ENCODE measurements at regions not wholly inside any gene's neighbourhood (a gene's known extent, or its start where the extent isn't known, plus 50 kb on each side); places are given as distances from the start of the nearest gene placed in this dataset.

DNA sequence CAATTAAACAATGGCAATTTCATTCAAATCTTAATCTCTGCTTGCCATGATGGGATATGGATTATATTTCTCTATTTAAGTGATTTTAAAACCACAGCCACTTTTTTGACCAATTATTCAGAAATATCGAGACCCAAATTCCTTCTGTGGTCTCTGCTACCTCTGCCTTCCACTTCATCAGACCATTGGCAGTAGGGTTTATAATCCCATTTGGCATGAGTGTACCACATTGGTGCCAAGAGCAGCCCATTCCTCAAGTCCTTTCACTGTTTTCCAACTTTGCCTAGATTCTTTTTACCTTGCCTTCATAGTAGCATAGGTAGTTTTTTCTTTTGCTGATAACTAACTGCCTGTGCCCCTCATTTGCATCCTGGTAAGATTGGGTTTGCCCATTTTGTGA is 319.9 kb downstream of the ARL4A start:
- H3K27ac ChIP-seq = no peak overlapping the region

DNA sequence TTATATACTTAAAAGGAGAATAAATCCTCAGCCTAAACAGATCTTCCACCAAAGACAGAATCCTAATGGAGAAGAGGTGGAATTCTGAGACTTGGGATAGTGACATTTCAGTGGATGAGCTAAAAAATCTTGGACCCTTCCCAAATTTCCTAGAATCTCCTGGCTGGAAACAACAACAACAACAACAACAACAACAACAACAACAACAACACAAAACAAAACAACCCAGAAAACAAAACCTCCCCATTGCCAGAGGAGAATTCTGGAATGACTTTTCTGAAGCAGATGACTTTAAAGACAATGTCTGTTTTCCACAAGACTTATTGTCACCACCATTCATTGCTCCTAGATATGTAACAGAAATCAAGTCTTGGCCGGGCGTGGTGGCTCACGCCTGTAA is 322.1 kb downstream of the ARL4A start:
- no peak overlapping the region for H3K27ac ChIP-seq
- TF ChIP-seq, protein P1, sequence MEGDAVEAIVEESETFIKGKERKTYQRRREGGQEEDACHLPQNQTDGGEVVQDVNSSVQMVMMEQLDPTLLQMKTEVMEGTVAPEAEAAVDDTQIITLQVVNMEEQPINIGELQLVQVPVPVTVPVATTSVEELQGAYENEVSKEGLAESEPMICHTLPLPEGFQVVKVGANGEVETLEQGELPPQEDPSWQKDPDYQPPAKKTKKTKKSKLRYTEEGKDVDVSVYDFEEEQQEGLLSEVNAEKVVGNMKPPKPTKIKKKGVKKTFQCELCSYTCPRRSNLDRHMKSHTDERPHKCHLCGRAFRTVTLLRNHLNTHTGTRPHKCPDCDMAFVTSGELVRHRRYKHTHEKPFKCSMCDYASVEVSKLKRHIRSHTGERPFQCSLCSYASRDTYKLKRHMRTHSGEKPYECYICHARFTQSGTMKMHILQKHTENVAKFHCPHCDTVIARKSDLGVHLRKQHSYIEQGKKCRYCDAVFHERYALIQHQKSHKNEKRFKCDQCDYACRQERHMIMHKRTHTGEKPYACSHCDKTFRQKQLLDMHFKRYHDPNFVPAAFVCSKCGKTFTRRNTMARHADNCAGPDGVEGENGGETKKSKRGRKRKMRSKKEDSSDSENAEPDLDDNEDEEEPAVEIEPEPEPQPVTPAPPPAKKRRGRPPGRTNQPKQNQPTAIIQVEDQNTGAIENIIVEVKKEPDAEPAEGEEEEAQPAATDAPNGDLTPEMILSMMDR (IDR thresholded peaks at IDR 0.05) = no peak
- no peak for TF ChIP-seq ZFX (IDR thresholded peaks at IDR 0.05; ENCODE audit: borderline replicate concordance)

More for the DNA sequence above, 319.9 kb downstream of the ARL4A start:
- no peak for TF ChIP-seq ZFX (IDR thresholded peaks at IDR 0.05; ENCODE audit: borderline replicate concordance)
- TF ChIP-seq, protein P1 (IDR thresholded peaks at IDR 0.05) = no peak

DNA sequence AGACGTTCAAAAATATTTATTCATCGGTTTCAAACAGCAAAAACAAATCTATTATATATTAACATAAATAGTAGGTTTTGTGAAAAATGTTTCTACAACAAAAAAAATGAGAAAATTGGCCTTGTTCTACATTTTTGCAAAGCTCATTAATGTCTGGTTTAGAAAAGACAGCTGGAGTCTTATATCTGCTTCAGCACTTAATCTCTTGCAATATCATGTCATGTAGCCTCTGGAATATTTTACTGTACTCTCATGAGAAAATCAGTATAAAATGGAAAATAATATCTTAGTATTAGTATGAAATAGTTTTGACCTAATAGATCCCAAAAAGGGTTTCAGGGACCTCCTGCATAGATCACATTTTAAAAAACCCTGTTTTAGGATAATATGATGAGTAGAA is 326.6 kb downstream of the ARL4A start:
- TF ChIP-seq, protein P1 (IDR thresholded peaks at IDR 0.05) = no peak
- no peak for TF ChIP-seq ZFX (IDR thresholded peaks at IDR 0.05; ENCODE audit: borderline replicate concordance)
- H3K27ac ChIP-seq = no peak overlapping the region

DNA sequence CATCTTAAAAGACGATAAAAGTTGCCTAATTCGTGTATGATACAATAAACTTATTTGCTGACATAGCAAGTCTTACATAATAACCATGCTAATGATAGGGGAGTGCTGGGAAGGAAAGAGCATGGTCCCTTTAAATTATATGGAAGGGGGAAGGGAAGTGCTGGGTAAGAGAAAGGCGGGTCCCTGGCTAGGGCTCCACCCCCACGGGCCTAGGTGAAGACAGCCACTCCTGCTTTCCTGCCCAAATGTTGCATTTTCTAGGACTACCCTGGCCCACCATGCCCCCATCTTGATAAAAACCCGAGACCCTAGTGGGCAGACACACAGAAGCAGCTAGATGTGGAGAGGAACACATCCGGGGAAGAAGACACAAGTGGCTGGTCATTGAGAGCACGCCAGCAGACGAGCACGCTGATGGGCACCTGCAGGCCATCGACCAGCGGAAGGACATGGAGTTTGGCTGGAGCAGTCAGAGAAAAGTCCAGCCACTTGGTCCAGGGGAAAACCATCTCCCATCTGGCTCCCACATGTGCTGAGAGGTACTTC is 328.7 kb downstream of the ARL4A start:
- no peak overlapping the region for H3K27ac ChIP-seq
- TF ChIP-seq, protein P1 (IDR thresholded peaks at IDR 0.05) = no peak
- TF ChIP-seq ZFX (IDR thresholded peaks at IDR 0.05; ENCODE audit: borderline replicate concordance) = no peak

DNA sequence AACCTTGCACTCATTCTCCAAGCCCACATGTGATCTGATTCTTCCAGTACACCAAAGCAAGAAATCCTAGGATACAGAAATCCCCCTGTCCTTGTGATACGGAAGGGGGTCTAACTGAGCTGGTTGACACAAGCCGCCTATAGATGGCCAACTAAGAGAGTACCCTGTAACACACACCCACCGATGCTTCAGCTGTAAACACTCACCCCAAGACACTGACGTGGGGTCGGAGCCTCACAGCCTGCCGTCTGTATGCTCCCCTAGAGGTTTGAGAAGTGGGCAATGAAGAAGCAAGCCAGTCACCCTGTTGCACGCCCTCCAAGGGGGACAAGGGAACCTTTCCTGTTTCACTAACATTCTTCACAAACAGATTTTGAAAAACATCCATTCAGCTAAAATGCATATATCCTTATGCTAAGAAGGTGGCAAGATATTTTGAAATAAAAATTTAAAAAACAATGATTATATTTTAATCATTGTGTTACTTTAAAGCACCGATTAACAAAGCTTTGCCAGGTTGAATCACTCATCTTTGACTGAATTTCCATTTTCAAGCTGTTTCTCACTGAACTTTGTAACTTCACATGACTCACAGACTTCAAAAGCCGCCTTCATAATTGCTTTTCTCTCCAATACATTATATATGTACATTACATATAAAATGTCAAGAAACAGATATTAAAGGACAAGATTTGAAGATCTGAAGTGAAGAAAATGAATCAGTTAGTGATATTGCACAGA is 329.3 kb downstream of the ARL4A start:
- H3K27ac ChIP-seq = 0 out of 2 replicates have a peak overlapping the region, but pooled peaks have one; percentile 17
- no peak for TF ChIP-seq ZFX (IDR thresholded peaks at IDR 0.05; ENCODE audit: borderline replicate concordance)
- TF ChIP-seq, protein P1 (IDR thresholded peaks at IDR 0.05) = no peak

DNA sequence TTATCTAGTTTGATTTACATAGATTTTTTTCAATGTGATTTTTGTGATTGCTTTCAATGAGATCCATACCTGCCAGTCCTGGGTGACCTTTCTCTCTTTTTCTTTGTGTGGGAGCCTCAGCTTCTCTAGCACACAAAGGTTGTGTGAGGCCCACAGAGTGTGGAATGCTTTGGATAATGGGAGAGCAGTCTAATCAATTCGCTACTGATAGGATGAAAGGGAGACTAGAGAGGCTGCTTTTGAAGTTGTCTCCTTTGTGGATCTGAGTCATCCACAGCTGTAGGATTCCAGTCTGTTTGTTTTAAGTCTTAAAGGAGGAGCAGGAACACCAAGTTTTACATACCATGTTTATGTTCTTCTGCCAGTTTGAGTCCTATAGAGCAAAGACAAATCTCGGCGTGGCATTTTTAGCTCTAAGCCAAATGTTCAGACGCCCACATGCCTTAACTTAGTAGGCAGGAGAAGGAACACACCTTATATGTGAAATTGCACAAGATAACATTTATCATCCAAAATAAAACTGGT is 330.0 kb downstream of the ARL4A start:
- 0 out of 2 replicates have a peak overlapping the region, but pooled peaks have one; percentile 17 for H3K27ac ChIP-seq

More for the DNA sequence above, 330.0 kb downstream of the ARL4A start:
- no peak for TF ChIP-seq ZFX (IDR thresholded peaks at IDR 0.05; ENCODE audit: borderline replicate concordance)
- TF ChIP-seq, protein P1 (IDR thresholded peaks at IDR 0.05) = no peak

All from 22Rv1 (cell line).